Loucy (cell line): ENCODE measurements at regions not wholly inside any gene's neighbourhood (a gene's known extent, or its start where the extent isn't known, plus 50 kb on each side); places are given as distances from the start of the nearest gene placed in this dataset.

Experiments used
- H2AFZ ChIP-seq: fragments of 200-600 bp; sonication (generic); 2 replicates; pipeline ENCODE4 v1.6.0; 2016; ENCODE audit warnings: antibody characterized with exemption, mild to moderate bottlenecking, low read length, moderate library complexity
- H3F3A ChIP-seq: fragments of 200-600 bp; 2 replicates; pipeline ENCODE4 v1.6.0; 2016; ENCODE audit warnings: antibody characterized with exemption, low read depth, mild to moderate bottlenecking
- H3K27me3 ChIP-seq: fragments of 200-600 bp; sonication (generic); 2 replicates; pipeline ENCODE4 v1.6.1; 2014; ENCODE audit warnings: low read length, mild to moderate bottlenecking; ENCODE audit not compliant: insufficient read depth, poor library complexity, severe bottlenecking
- H3K36me3 ChIP-seq: fragments of 200-600 bp; sonication (generic); 2 replicates; pipeline ENCODE4 v1.6.1; 2016; ENCODE audit warnings: low read length; ENCODE audit not compliant: insufficient read depth
- H3K4me1 ChIP-seq: fragments of 200-600 bp; sonication (generic); 2 replicates; pipeline ENCODE4 v1.5.1; 2014; ENCODE audit warnings: low read length, mild to moderate bottlenecking; ENCODE audit not compliant: insufficient read depth, poor library complexity, severe bottlenecking
- H3K4me2 ChIP-seq: fragments of 200-600 bp; sonication (generic); 2 replicates; pipeline ENCODE4 v1.6.0; 2014; ENCODE audit warnings: antibody characterized with exemption, low read length, low read depth, mild to moderate bottlenecking; ENCODE audit not compliant: poor library complexity, severe bottlenecking
- H3K4me3 ChIP-seq: fragments of 200-600 bp; sonication (generic); 2 replicates; pipeline ENCODE4 v1.5.1; 2014; ENCODE audit warnings: low read length, mild to moderate bottlenecking, mixed read lengths; ENCODE audit not compliant: poor library complexity, severe bottlenecking
- H3K79me2 ChIP-seq: fragments of 200-600 bp; sonication (generic); 2 replicates; pipeline ENCODE4 v1.6.1; 2014; ENCODE audit warnings: low read length; ENCODE audit not compliant: insufficient read depth
- H3K9ac ChIP-seq: fragments of 200-600 bp; sonication (generic); 2 replicates; pipeline ENCODE4 v1.6.0; 2014; ENCODE audit warnings: mild to moderate bottlenecking, low read depth, low read length, moderate library complexity; ENCODE audit not compliant: poor library complexity, severe bottlenecking
- H3K9me2 ChIP-seq: fragments of 200-600 bp; sonication (generic); replicated peaks from 2 replicates; pipeline ENCODE4 v1.6.1; 2016; ENCODE audit warnings: low read depth, low read length, mixed read lengths
- H3K9me3 ChIP-seq: fragments of 200-600 bp; sonication (generic); 2 replicates; pipeline ENCODE4 v1.6.1; 2014; ENCODE audit warnings: mild to moderate bottlenecking, antibody characterized with exemption, low read length, low read depth; ENCODE audit not compliant: insufficient read depth
- H4K20me1 ChIP-seq: fragments of 200-600 bp; sonication (generic); 2 replicates; pipeline ENCODE4 v1.6.0; 2014; ENCODE audit warnings: antibody characterized with exemption, low read length, mild to moderate bottlenecking; ENCODE audit not compliant: insufficient read depth, poor library complexity, severe bottlenecking
- CTCF ChIP-seq: fragments of 200-600 bp; sonication (generic); conservative IDR thresholded peaks from 2 replicates; pipeline ENCODE4 v1.5.1; 2014; ENCODE audit warnings: mild to moderate bottlenecking, antibody characterized with exemption, low read length
- EZH2phosphoT487 ChIP-seq: fragments of 200-600 bp; IDR thresholded peaks from 2 replicates; pipeline ENCODE4 v1.6.1; 2018; ENCODE audit warnings: antibody characterized with exemption, mild to moderate bottlenecking, moderate library complexity, borderline replicate concordance

GRCh38 chr21:18673789-18674188 lies 270.2 kb upstream of the TMPRSS15 start:
- H3K9ac ChIP-seq: no peak overlapping the region
- H3K4me1 ChIP-seq: no peaks in the 10 kb centered on the region
- H3K9me3 ChIP-seq: no peaks in the 10 kb centered on the region
- H3K27me3 ChIP-seq: no peaks in the 10 kb centered on the region
- no peak overlapping the region for H3K4me2 ChIP-seq
- TF ChIP-seq CTCF: no peak
- no peak for TF ChIP-seq EZH2phosphoT487
- H3K36me3 ChIP-seq: no peaks in the 10 kb centered on the region
- H4K20me1 ChIP-seq: no peaks in the 10 kb centered on the region
- no peak overlapping the region for H2AFZ ChIP-seq
- H3K79me2 ChIP-seq: no peaks in the 10 kb centered on the region
- no peaks in the 10 kb centered on the region for H3K9me2 ChIP-seq
- no peaks in the 10 kb centered on the region for H3F3A ChIP-seq
- no peak overlapping the region for H3K4me3 ChIP-seq

GRCh38 chr21:18677632-18678031 lies 274.0 kb upstream of the TMPRSS15 start:
- TF ChIP-seq CTCF (no peak), EZH2phosphoT487 (no peak)
- Histone ChIP-seq H3K4me1 (no peaks in the 10 kb centered on the region), H4K20me1 (no peaks in the 10 kb centered on the region), H3K9me3 (no peaks in the 10 kb centered on the region), H3F3A (no peaks in the 10 kb centered on the region), H3K36me3 (no peaks in the 10 kb centered on the region), H3K9ac (no peak overlapping the region), H2AFZ (no peak overlapping the region), H3K4me3 (no peak overlapping the region), H3K4me2 (no peak overlapping the region), H3K27me3 (no peaks in the 10 kb centered on the region), H3K9me2 (no peaks in the 10 kb centered on the region), H3K79me2 (no peaks in the 10 kb centered on the region)

- TF ChIP-seq CTCF: no peak
- TF ChIP-seq EZH2phosphoT487: no peak
- Histone ChIP-seq H3K9ac (no peak overlapping the region), H3K36me3 (no peaks in the 10 kb centered on the region), H3K27me3 (no peaks in the 10 kb centered on the region), H3K4me1 (no peaks in the 10 kb centered on the region), H3K9me3 (no peaks in the 10 kb centered on the region), H3K4me3 (no peak overlapping the region), H3K4me2 (no peak overlapping the region), H3F3A (no peaks in the 10 kb centered on the region), H2AFZ (no peak overlapping the region), H4K20me1 (no peaks in the 10 kb centered on the region), H3K79me2 (no peaks in the 10 kb centered on the region), H3K9me2 (no peaks in the 10 kb centered on the region)
Measured at GRCh38 chr21:18705971-18706370, 302.4 kb upstream of the TMPRSS15 start.
